NCI-H748 treated with DMSO at 0.1 percent for 48 hours (cell line): ENCODE measurements at regions not wholly inside any gene's neighbourhood (a gene's known extent, or its start where the extent isn't known, plus 50 kb on each side); places are given as distances from the start of the nearest gene placed in this dataset.
"Not testable (repeated sequence)": the region's sequence is repeated elsewhere in the genome, so short reads cannot be mapped to it uniquely, and the experiment has no call there.

Source experiments
- DNase-seq: peaks from one replicate; lab custom pipeline; 2025; lab: John Stamatoyannopoulos, UW

DNA sequence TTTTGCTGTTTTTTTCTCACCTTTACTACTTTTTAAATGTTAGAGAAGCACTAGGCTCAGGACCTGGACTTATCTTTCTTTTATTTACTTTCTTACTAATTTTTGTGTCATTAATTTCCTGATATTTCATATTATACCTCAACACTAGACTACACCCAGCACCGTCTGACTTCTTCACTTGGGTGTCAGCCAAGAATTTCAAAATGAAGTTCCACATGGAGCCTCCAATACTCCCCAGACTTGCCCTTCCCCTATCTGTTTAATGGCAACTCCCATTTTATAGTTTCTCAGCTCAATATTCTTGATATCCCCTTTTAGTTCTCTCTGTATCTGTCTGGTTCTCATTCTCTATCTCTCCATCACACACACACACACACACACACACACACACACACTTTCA is 139.3 kb downstream of the USP22 start:
- DNase-seq, result not testable (repeated sequence)

DNA sequence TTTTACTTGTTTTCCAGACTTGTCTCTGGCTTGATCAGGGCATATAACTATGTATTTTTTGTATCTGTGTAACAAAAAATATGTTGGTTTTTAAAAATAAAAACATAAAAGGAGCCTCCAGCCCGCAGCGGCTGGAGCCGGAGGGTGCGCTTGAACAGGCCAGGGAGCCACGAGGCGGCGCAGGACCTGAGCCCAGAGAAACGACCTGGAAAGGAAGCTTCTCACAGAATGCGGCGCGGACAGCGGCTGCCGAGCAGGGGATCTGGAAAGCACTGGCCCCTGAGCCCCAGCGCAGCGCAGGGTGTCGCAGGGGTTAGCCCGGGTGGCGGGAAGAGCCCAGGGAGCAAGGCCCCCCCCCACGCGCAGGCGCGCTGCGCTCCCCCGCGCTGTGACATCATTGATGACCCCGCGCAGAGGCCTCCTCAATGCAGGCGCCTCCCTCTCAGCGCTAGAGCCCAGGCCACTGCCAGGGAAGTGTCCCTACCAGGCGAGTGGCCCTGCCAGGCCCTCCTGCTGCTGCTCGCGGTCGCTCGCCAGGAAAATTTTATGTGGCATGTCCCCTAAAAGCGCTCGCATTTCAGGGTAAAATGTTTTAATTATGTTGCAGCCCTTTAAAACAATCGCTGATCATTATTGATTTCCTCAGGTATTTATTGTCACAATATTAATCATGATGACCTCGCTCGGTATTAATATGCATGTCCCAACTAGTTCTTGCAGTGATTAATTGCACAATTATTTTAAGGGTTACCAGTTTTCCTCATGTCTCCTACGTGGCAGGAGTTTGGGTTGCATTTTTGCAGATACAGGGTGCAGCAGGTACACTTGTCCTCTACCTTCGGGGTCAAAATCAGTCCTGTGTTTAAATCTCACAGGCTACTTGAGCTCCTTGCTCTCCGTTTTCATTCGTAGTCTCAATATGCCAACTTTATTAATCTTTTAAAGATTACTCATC is 134.2 kb downstream of the USP22 start:
- peak; percentile 86 for DNase-seq

DNA sequence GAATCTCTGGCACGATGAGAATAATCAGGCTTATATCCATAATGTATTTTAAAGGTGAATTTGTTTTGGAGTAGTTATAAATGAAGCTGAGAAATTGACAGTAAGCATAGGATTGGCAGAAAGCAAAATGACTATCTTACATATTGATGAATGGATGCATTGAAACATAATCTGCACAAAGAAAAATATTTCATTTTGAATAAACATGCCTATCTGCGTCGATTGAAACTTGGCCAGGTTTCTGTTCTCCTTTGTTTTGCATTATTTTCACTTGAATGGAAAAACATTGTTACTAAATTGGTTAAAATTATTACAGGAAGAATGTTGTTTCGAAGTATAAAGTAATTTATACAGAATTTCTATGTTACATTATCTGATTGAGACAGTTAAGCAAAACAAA is 128.2 kb downstream of the USP22 start:
- no peak for DNase-seq

DNA sequence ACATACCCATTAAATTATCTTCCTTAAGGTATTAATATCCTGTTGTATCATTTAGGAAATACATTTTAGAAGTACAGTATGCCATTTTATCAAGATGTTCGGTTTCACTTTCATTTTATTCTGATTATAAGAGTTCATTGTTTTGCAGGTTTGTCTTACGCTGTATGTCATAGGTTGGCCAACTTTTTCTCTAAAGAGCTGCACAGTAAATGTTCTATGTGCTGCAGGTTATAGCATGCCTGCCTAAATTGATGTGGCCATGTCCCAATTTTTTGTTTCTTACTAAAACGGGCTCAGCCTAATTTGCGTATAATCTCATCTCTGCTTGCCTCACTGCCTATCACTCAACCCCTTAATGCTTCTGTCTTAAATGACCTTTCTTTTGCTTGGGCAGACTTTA is 126.4 kb downstream of the USP22 start:
- DNase-seq, result no peak

DNA sequence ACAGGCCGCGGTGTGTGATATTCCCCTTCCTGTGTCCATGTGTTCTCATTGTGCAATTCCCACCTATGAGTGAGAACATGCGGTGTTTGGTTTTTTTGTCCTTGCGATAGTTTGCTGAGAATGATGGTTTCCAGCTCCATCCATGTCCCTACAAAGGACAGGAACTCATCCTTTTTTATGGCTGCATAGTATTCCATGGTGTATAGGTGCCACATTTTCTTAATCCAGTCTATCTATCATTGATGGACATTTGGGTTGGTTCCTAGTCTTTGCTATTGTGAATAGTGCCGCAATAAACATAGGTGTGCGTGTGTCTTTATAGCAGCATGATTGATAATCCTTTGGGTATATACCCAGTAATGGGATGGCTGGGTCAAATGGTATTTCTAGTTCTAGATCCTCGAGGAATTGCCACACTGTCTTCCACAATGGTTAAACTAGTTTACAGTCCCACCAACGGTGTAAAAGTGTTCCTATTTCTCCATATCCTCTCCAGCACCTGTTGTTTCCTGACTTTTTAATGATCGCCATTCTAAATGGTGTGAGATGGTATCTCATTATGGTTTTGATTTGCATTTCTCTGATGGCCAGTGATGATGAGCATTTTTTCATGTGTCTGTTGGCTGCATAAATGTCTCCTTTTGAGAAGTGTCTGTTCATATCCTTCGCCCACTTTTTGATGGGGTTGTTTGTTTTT is 125.1 kb downstream of the USP22 start:
- DNase-seq, result not testable (repeated sequence)

DNA sequence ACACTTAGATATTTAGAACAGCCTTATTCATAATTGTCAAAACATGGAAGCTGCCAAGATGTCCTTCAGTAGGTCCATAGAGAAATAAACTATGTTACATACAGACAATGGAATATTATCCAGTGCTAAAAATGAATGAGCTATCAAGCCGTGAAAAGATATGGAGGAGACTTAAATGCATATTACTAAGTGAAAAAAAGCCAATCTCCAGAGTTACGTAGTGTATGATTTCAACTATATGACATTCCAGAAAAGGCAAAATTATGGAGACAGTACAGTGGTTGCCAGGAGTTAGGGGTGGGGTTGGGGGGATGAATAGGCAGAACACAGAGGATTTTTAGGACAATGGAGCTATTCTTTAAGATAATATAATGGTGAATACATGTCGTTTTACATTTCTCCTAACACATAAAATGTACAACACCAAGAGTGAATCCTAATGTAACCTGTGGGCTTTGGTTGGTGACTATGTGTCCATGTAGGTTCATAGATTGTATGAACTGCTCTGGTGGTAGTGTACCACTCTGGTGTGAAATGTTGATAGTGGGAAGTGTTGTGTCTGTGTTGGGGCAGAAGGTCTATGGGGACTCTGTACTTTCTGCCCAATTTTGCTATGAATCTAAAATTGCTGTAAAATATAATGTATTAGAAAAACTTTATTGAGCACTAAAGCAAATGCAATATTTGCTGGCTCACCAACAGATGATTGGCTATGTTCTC is 122.6 kb downstream of the USP22 start:
- no peak for DNase-seq

DNA sequence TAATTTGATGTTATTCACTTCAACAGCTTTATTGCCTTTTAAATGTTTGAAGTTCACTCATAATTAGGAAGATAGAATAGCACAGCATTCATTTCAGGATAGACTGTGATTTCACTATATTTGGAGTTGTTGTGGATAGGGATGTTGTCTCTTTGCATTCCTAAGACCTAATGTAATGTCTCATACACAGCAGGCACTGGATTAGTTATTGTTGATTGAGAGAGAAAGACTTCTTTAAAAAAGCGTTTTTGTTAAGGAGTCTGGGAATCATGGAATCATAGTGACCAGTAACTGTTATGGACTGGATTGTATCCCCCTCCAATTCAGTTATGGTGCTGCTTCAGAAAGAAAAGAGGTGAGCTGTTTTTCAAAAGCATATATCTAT is 122.0 kb downstream of the USP22 start:
- DNase-seq, result no peak

DNA sequence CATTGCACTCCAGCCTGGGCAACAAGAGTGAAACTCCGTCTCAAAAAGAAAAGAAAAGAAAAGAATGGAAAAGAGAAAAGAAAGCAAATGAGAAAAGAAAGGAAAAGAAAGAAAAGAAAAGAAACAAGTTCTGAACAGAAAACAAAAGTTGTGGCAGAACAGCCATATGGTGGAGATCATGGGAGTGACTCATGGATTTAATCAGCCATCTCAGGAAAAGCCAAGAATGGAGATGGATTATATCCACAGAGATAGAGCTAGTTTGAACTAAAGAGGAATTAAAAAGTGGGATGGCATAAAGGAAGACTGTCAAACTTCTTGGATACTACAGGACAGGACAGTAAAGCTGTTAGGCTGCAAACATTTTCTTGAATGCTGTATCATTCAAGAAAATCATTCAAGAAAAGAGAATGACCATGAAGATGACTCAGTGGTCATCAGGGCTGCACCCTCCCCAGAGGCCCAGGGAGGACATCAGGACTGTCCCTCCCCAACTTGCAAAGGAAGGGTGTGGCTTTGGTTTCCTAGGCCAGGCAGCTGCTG is 120.6 kb downstream of the USP22 start:
- no peak for DNase-seq

DNA sequence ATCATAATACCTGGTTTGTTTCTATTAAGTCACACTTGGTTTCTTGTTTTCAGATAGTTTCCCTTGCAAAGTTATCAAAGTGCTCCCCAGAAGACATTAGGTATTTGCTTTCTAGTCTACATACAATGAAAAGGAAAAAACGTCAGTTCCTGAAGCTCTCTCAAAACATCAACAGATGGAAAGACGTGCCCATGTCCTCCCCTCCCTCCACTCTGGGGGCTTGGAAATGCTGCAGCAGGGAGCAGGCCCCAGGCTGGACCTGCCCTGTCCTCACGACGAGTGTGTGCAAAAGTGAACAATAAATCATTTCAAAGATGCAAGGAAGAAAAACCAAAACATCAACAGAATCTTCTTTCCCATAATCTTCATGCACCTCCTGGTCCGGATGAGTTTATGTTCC is 118.5 kb downstream of the USP22 start:
- no peak for DNase-seq

DNA sequence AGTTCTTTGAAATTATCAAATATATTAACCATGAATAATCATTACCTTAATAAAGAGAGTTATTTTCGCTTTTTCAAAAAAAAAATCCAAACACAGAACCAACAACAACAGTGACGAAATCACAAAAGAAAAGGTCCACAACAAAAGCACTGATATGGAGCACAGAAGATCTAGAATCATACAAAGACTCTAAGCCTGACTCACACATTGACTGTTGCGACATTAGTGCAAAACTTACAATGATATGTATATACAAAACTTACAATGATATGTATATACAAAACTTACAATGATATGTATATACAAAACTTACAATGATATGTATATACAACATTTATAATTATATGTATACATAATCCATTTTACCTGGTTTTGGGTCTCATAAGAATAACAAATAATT is 117.7 kb downstream of the USP22 start:
- no peak for DNase-seq

DNA sequence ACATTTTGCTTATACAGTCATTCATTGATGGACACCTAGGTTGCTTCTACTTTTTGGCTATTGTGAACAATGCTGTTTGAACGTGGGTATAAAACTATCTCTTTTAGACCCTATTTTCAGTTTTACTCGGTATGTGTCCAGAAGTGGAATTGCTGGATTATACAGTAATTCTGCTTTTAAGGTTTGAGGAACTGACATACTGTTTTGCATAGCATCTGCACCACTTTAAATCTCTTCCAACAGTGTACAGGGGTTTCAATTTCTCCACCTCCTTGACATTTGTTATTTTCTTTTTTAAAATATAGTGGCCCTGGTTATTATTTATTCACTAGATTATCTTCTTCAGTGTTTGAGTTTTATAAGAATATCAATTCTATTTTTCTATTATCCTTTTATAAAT is 116.9 kb downstream of the USP22 start:
- no peak for DNase-seq

DNA sequence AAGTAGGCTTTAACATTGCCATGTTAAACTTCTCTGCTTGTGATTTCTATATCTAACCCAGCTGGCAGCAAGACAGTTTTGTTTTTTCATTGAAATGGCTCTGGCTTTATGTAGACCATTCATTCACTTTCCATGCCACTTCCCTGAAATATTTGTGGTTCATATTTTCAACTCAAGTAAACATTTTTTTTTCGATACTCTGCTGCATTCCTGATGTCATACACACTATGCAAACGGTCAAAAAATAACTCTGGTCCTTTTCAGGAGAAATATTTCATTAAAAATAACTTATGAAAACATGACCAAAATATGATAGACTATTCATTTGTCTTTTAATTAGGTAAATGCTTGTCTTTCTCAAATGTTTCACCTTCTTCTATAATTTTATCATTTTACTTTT is 116.3 kb downstream of the USP22 start:
- no peak for DNase-seq

DNA sequence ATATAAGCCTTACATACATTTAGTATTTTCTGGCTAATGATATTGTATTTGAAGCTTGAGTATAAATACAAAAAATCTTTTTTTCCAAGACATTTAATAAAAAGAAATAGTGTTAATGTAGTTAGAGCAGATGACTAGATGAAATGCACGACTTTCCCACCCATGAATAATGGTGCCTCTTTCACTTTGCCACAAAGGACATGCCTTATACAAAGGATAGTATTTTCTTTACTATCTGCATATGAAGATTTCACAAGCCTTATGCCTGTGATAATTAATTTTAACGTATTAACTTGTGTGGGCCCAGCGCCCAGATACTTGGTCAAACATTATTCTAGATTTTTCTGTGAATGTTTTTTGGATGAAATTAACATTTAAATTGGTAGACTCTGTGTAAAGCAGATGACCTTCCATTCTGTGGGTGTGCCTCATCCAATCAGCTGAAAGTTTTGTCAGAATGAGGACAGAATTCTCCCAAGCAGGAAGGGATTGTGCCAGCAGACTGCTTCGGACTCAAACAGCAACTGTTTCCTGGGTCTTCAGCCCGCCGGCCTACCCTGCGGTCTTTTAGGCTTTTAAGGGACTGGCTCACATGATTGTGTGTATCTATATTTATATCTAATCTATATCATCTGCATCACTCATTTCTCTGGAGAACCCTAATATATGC is 115.4 kb downstream of the USP22 start:
- no peak for DNase-seq

DNA sequence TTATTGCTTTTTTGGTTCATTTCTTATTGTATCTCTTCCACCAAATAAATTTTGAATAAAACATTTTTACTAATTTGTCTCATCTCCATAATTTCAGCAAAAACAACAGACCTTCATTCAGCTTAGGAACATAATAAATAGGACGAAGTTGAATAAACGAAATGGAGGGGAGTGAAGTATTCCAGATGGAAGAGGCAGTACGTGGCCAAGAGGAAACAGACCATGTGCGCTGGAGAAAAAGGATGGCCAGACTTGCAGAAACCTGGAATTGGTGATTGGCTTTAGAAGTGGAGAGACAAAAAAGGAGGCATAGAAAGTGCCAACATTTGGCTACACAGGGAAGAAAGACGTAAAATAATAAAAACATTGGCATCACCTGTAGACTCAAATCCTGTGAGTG is 113.5 kb downstream of the USP22 start:
- DNase-seq, result no peak

DNA sequence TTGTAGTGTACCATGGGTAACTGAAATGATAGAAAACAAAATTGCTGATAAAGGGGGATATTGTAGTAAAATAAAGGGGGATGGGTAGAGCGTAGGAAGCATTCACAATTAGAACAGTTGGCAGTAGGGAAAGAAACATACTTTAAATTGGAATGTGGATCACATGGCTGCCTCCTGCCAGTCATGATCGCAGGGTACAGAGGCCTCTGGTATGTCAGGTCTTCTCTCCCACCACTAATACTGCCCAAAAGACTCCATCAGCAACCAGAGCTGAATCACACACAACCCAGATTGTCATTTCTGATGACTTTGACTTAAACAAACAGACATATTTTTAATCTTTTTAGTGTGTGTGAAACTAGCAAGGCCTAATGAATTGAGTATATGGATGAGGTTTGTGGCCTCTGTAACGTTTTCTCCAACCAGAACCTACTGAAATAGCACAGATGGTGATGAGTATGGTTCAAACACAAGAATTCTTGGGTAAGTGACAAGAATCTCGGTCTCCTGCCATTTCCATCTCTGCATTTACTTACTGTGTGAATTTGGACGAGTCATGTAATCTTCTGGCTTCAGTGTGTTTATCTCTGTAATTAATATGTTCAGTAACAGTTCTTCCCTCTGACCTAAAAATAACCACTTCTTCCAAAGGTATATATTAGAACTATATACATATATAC is 112.6 kb downstream of the USP22 start:
- DNase-seq, result no peak

DNA sequence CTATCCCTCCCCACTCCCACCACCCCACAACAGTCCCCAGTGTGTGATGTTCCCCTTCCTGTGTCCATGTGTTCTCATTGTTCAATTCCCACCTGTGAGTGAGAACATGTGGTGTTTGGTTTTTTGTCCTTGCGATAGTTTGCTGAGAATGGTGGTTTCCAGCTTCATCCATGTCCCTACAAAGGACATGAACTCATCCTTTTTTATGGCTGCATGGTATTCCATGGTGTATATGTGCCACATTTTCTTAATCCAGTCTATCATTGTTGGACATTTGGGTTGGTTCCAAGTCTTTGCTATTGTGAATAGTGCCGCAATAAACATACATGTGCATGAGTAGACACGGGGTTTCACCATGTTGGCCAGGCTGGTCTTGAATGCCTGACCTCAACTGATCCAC is 109.8 kb downstream of the USP22 start:
- not testable (repeated sequence) for DNase-seq

DNA sequence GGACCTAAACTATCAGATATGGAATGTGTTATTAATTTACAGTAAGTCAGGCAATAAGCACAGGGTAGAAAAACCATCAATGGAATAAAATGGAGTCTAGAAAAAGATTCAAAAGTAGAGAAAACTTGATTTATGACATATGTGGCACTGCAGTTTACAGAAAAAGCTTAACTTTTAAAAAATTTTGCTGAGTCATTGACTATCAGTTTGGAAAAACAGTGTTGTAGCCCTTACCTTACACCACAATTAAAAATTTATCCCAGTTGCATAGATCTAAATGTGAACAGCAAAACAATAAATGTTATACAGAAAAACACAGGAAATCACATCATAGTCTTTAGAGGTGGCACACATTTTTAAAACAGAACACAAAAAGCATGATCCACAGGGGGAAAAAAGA is 108.5 kb downstream of the USP22 start:
- DNase-seq, result no peak

DNA sequence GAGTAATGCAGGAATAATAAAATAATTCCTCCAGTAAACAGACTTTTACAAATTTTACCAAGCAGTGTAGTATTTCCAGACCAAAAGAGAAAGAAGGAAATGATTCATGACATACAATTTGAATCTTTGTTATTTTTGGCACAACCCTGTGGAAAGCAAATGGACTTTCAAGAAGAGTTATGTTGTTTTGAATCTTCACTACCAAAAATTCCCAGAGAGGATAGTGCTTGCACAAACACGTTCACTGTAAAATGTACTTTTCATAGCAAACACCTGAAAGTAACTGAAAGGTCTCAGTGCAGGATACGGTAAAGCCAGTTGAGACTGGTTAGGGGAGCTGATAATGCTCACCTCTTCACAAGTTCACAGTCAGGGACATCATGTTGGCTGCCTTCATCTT is 107.1 kb downstream of the USP22 start:
- DNase-seq, result no peak

DNA sequence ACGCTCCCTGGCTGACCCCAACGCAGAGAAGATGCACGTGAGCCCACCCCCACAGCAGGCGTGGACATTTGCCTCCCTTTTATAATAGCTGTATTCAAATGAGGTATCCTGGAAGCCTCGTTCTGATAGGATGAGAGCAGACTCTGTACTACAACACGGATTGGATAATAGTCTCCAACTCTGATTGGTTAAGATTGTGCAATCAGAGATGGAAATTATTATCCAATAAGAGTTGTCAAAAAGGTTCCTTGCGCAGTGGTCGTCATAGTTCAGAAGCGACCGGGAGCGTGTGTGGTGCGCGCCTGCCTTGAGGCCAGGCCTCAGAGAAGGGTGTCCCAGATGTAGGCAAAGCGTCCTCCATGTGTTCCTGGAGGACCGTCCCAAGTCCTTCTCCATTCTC is 104.6 kb downstream of the USP22 start:
- no peak for DNase-seq

DNA sequence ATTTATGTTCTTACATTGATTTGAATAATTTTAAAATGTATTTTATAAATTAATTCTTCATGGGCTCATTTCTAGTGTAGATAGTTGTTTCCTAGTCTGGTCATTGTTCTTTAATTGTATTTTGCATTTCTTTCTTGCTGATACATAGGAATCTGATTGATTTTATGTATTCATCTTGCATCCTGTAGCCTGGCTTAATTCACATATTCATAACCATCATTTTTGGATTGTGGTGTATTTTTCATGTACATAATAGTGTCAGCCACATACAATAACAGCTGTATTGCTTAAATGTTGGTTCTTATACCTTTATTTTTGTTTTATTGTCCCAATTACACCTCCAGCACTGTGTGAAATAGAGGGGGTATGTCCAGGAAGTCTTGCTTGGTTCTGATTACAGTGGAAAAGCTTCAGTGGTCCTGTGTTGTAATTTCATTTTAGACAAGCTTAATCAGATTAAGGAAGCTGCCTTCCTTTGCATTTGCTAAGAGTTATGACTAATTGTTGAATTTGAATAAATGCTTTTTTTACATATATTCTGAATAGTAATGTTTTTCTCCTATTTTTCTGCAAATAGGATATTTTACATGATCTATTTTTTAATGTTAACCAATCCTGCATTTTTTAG is 103.7 kb downstream of the USP22 start:
- no peak for DNase-seq

DNA sequence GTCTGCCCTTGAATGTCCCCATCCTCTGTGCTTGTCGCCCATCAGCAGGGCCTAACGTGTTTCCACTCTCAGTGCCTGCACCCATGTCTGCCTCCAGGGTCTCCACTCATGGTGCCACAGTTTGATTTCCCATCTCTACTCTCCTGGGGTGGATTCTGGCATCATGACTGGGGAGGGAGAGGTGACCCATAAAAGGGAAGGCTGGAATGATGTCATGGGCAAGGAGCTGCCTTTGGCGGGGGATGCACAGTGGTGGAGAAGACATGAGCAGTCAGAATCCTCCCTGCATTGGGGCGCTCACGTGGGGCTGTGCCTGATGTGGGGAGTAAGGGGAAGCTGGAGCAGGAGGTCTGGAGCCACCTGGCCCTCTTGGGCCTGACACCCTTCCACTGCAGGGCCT is 100.9 kb downstream of the USP22 start:
- no peak for DNase-seq
